ENCODE measurements at regions not wholly inside any gene's neighbourhood (a gene's known extent, or its start where the extent isn't known, plus 50 kb on each side); places are given as distances from the start of the nearest gene placed in this dataset.

GRCh38 chr16:60703096-60703495 is 1333.1 kb downstream of the CDH8 start:
- no peaks in the 10 kb centered on the region for H3K4me1 Mint-ChIP-seq (ENCODE audit: insufficient read depth, unreplicated experiment)

GRCh38 chr16:60686824-60687223 is 1349.4 kb downstream of the CDH8 start:
- intact Hi-C loops (cut with micrococcal nuclease) = no loop called here
- no peak for DNase-seq (ENCODE audit: unreplicated experiment)
- no peak overlapping the region for H3K27ac Mint-ChIP-seq (ENCODE audit: low read depth, unreplicated experiment)
- H3K4me3 Mint-ChIP-seq (ENCODE audit: unreplicated experiment) = no peak overlapping the region
- H3K9me3 Mint-ChIP-seq (ENCODE audit: unreplicated experiment) = peaks cover 6% of the 10 kb centered on the region
- ChIA-PET CTCF (interaction anchor here (0.6 kb wide), 2 partner anchors 16 to 207 kb away, joined by 3 read pairs; no protein-coding TSS in a partner anchor), POLR2A (interaction anchor here (0.6 kb wide), 1 partner anchor 36 kb away, joined by 3 read pairs; no protein-coding TSS in a partner anchor)
- TF ChIP-seq, protein P1, sequence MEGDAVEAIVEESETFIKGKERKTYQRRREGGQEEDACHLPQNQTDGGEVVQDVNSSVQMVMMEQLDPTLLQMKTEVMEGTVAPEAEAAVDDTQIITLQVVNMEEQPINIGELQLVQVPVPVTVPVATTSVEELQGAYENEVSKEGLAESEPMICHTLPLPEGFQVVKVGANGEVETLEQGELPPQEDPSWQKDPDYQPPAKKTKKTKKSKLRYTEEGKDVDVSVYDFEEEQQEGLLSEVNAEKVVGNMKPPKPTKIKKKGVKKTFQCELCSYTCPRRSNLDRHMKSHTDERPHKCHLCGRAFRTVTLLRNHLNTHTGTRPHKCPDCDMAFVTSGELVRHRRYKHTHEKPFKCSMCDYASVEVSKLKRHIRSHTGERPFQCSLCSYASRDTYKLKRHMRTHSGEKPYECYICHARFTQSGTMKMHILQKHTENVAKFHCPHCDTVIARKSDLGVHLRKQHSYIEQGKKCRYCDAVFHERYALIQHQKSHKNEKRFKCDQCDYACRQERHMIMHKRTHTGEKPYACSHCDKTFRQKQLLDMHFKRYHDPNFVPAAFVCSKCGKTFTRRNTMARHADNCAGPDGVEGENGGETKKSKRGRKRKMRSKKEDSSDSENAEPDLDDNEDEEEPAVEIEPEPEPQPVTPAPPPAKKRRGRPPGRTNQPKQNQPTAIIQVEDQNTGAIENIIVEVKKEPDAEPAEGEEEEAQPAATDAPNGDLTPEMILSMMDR (IDR thresholded peaks at IDR 0.05; ENCODE audit: unreplicated experiment) = no peak
- H3K36me3 Mint-ChIP-seq (ENCODE audit: insufficient read depth, unreplicated experiment) = no peaks in the 10 kb centered on the region
- no TSS peak for BruUV-seq (replicated peaks)
- no peaks in the 10 kb centered on the region for H3K4me1 Mint-ChIP-seq (ENCODE audit: insufficient read depth, unreplicated experiment)
- H3K27me3 Mint-ChIP-seq (ENCODE audit: insufficient read depth, unreplicated experiment) = no peaks in the 10 kb centered on the region

More at GRCh38 chr16:60703096-60703495, 1333.1 kb downstream of the CDH8 start:
- TF ChIP-seq, protein P1 (IDR thresholded peaks at IDR 0.05; ENCODE audit: unreplicated experiment) = no peak
- DNase-seq (ENCODE audit: unreplicated experiment) = no peak
- CTCF ChIA-PET = interaction anchor here (0.6 kb wide), 1 partner anchor 1732 kb away, joined by 3 read pairs; no protein-coding TSS in a partner anchor
- Mint-ChIP-seq H3K4me3 (ENCODE audit: unreplicated experiment) (no peak overlapping the region), H3K27me3 (ENCODE audit: insufficient read depth, unreplicated experiment) (no peaks in the 10 kb centered on the region), H3K36me3 (ENCODE audit: insufficient read depth, unreplicated experiment) (no peaks in the 10 kb centered on the region), H3K27ac (ENCODE audit: low read depth, unreplicated experiment) (no peak overlapping the region), H3K9me3 (ENCODE audit: unreplicated experiment) (no peaks in the 10 kb centered on the region)
- intact Hi-C loops (cut with micrococcal nuclease) = no loop called here
- no TSS peak for BruUV-seq (replicated peaks)
- POLR2A ChIA-PET = no interaction called here

GRCh38 chr16:60684002-60684401 is 1352.2 kb downstream of the CDH8 start:
- POLR2A ChIA-PET = no interaction called here
- intact Hi-C loops (cut with micrococcal nuclease) = no loop called here
- no peaks in the 10 kb centered on the region for H3K4me1 Mint-ChIP-seq (ENCODE audit: insufficient read depth, unreplicated experiment)
- no peaks in the 10 kb centered on the region for H3K27me3 Mint-ChIP-seq (ENCODE audit: insufficient read depth, unreplicated experiment)
- no peak overlapping the region for H3K4me3 Mint-ChIP-seq (ENCODE audit: unreplicated experiment)
- no peak for DNase-seq (ENCODE audit: unreplicated experiment)
- peaks cover 5% of the 10 kb centered on the region for H3K9me3 Mint-ChIP-seq (ENCODE audit: unreplicated experiment)
- no peaks in the 10 kb centered on the region for H3K36me3 Mint-ChIP-seq (ENCODE audit: insufficient read depth, unreplicated experiment)
- BruUV-seq (replicated peaks) = no TSS peak
- no peak overlapping the region for H3K27ac Mint-ChIP-seq (ENCODE audit: low read depth, unreplicated experiment)
- TF ChIP-seq, protein P1 (IDR thresholded peaks at IDR 0.05; ENCODE audit: unreplicated experiment) = no peak
- CTCF ChIA-PET = no interaction called here

DNA sequence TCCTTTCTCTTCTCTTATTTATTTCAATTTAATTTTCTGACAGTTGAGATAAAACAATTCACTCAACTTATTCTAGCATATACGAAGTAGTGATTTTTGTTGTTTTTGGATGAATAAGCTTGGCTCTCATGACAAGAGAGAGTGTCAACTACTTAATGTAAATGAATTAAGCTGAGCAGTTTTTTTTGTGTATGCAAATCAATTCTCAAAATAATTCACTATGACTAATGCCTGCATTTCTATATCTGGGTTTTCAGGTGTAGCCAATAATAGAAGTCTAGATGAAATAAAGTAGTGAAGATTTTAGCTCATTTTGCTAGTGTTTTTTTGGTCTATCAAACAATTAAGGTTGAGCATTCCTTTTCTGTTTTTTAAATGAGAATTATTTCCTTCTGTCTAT is 1354.0 kb downstream of the CDH8 start:
- DNase-seq (ENCODE audit: unreplicated experiment) = no peak
- ChIA-PET POLR2A (no interaction called here), CTCF (interaction anchor here (0.6 kb wide), 1 partner anchor 38 kb away, joined by 3 read pairs; no protein-coding TSS in a partner anchor)
- no TSS peak for BruUV-seq (replicated peaks)
- H3K4me1 Mint-ChIP-seq (ENCODE audit: insufficient read depth, unreplicated experiment) = no peaks in the 10 kb centered on the region
- H3K4me3 Mint-ChIP-seq (ENCODE audit: unreplicated experiment) = no peak overlapping the region
- H3K27me3 Mint-ChIP-seq (ENCODE audit: insufficient read depth, unreplicated experiment) = no peaks in the 10 kb centered on the region
- H3K36me3 Mint-ChIP-seq (ENCODE audit: insufficient read depth, unreplicated experiment) = no peaks in the 10 kb centered on the region
- no peaks in the 10 kb centered on the region for H3K9me3 Mint-ChIP-seq (ENCODE audit: unreplicated experiment)
- no peak overlapping the region for H3K27ac Mint-ChIP-seq (ENCODE audit: low read depth, unreplicated experiment)
- intact Hi-C loops (cut with micrococcal nuclease) = no loop called here
- TF ChIP-seq, protein P1 (IDR thresholded peaks at IDR 0.05; ENCODE audit: unreplicated experiment) = no peak
